ENCODE measurements at regions not wholly inside any gene's neighbourhood (a gene's known extent, or its start where the extent isn't known, plus 50 kb on each side); places are given as distances from the start of the nearest gene placed in this dataset.
A peak's percentile ranks its signal among the peaks of the same experiment; 100 is the strongest.
"Not testable (repeated sequence)": the region's sequence is repeated elsewhere in the genome, so short reads cannot be mapped to it uniquely, and the experiment has no call there.

GRCh38 chr2:131753640-131754561, 226.2 kb downstream of the CCDC74A start:
- no peak for DNase-seq

- no peak for DNase-seq
Observed at GRCh38 chr2:131754929-131755720, 227.4 kb downstream of the CCDC74A start.

- DNase-seq: no peak
Observed at GRCh38 chr2:131756141-131756907, 228.6 kb downstream of the CCDC74A start.

DNA sequence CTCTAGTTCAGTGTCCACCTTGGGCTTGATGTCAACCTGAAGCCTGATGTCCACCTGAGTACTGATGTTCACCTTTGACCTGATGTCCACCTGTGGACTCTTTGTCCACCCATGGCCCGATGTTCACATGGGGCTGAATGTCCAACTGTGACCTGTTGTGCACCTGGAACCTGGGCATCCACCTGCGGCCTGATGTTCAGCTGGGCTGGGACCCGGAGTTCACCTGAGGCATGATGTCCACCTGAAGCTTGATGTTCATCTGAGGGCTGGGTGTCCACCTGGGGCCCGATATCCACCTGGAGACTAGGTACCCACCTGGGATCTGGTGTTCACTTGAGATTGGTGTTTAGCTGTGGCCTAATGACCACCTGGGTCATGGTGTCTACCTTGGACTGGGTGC, 231.3 kb downstream of the CCDC74A start:
- DNase-seq: not testable (repeated sequence)

DNA sequence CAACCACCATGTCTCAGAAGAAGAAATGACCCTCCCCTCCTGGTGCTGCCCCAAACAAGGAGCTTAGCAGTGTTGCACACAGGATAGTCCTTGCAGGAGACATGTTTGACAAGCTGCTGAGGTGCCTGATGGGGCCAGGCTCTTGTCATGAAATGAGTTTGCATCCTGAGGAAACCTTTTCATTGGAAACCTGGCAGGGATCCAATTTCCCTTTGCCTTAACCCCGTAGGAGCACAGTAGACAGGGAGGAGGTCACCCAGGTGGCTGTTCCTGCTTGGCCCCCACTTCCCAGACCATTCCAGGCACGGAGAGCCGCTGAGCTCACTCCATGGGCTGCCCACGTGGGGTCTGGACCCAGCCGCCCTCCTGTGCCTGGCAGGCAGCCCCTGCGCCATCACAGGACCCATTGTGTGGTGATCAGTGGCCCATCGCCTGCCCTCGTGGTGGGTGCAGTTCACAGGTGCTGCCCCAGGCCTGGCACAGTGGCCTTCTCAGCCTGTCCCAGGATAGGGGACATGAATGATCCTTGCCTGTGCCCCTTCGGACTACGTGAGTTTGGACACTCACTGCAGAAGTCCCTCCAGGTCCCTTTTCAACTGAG, 247.4 kb downstream of the CCDC74A start:
- not testable (repeated sequence) for DNase-seq

GRCh38 chr2:131775903-131776506, 248.3 kb downstream of the CCDC74A start:
- DNase-seq: not testable (repeated sequence)

DNA sequence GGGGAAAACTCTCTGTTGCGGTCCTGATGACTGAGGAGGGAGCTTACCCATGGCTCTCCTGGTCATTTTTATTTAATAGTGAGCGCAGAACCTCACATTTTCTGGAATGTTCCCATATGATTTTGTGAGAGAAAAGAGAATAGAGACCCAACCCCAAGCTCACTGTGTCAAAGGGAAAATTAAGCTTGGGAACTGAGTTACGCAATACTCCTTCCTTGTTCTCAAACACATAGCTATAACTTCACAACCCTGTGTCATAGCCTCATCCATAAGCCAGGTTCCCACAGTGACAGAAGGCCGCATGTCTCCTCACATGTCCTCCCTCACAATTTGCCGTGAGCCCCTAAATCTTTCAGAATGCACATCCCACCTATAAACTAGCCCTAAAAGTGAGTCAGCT, 252.8 kb downstream of the CCDC74A start:
- not testable (repeated sequence) for DNase-seq

GRCh38 chr2:131801210-131801744, 273.6 kb downstream of the CCDC74A start:
- no peak for DNase-seq

DNA sequence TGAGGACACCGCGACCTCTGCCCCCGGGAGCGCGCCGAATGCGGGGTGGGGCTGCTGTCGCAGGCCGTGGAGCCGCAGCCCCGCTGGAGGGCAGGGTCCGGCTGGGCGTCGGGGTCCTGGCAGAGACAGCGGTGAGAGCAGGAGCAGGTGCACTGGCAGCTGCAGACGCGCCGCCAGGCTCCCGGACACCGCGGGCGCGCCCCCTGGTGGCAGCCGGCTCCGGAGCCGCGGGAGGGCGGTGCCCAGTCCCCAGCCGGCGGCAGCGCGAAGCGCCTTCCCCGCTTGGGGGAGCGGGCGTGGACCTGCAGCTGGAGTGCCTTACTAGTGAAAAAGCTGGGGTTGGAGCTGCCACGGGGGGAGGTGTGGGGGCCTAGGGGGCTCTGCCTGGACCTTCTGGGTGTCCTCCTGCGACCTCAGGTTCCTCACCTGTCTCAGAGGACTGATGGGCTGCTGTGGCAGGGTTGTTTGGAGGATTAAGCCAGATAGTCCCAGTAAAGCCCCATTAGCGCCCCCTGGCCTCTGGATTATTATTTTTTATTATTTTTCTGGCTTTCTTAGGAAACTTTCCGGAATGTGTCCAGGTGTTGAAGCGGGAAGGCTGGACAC, 274.2 kb downstream of the CCDC74A start:
- peak; percentile 21 for DNase-seq

DNA sequence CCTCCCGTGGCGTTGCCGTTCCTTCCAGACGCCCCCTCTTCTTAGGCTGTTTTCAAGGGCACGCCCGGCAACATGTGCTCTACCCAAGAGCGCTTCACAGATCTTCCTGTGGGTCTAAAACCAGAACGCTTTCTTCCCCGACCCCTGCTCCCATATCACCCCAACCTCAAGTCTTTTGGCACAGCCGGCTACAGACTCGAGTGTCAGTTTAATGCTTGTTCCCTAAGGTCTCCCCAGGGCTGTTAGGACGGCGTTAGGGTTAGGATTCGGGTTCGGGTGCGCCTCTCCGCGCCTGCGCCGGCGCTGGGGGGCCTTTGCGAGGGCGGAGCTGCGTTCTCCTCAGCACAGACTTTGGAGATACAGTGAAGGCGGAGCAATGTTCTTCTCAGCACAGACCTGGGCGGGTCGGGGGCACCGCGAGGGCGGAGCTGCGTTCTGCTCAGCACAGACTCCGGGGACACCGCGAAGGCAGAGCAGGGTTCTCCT, 274.7 kb downstream of the CCDC74A start:
- DNase-seq: peak; percentile 79

DNA sequence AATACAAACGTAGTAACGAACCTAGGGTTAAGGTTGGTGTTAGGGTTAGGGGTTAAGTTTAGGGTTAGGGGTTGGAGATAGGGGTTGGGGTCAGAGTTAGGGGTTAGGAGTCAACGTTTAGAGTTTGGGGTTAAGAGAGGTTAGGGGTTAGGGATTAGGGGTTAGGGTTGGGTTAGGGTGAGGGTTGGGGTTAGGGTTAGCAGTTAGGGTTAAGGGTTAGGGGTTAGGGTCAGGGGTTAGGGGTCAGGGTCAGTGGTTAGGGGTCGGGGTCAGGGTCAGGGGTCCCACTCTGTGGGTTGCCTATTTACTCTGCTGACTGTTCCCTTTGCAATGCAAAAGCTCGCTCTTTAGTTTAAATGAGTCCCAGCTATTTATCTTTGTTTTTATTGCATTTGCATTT, 275.5 kb downstream of the CCDC74A start:
- not testable (repeated sequence) for DNase-seq

DNA sequence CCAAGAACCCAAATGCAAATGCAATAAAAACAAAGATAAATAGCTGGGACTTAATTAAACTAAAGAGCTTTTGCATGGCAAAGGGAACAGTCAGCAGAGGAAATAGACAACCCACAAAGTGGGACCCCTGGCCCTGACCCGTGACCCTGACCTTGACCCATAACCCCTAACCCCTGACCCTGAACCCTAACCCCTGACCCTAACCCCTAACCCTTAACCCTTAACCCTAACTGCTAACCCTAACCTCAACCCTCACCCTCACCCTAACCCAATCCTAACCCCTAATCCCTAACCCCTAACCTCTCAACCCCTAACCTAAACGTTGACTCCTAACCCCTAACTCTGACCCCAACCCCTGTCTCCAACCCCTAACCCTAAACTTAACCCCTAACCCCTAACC, 284.9 kb downstream of the CCDC74A start:
- DNase-seq: not testable (repeated sequence)

DNA sequence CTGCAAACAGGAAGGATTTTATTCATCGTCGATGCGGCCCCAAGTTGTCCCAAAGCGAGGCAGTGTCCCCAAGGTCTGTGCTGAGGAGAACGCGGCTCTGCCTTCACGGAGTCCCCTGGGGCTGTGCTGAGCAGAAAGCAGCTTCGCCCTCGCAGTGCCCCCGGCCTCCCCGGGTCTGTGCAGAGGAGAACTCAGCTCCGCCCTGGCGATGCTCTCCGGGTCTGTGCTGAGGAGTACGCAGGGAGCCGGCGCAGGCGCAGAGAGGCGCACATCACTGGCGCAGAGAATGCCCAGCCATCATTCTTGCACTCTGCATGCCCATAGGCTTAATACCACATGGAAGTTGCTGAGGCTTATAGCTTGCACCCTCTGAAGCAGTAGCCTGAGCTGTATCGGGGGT, 285.7 kb downstream of the CCDC74A start:
- DNase-seq: not testable (repeated sequence)

DNA sequence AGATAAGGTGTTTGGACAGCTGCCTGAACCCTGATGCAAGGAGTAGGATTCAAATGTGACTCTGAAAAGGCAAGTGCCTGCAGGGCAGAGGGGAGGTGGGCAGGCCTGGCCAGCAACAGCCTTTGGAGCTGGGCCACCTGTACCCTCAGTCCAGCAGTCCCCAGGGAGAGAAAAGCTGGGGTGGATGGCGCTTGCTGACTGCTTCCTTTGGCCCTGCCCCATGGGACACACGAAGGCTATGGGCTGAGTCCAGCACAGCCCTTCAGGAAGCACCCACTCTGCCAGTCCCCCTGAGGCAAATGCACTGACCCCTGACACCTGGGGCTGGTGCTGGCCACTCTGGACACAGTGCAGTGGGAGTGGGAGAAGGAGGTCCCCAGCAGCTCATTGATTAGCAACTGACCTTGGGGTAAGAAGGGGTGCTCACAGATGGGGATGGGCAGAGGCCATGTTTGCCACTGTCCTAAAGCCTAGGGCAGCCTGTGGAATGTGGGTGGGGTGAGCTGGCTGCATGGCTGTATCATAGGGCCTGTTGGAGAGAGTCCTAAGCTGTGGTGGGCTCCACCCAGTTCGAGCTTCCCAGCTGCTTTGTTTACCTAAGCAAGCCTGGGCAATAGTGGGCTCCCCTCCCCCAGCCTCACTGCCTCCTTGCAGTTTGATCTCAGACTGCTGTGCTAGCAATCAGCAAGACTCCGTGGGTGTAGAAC, 290.7 kb downstream of the CCDC74A start:
- not testable (repeated sequence) for DNase-seq

DNA sequence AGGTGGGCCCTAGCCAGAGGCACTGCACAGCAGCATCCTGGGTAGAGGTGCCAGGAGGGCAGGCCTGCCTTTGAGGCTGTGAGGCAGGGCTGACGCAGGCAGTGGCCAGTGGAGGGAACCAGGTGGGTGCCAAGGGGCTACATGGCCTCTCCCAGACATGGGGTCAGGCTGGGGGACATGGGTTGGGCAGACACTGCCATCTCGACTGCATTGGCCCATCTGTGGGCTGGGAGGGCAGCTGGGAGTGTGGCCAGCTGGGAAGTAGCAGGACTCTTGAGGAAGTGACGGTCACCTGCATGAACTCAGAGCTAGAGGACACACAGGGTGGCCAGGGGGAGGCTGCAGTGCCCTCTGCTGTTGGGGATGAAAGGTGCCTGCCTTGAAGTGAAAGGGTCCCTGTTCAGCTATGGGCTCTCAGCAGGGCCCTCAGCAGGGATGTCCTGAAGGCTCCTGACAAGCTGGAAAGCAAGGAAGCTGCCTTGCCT, 294.6 kb downstream of the CCDC74A start:
- DNase-seq: not testable (repeated sequence)

- DNase-seq: not testable (repeated sequence)
Observed at GRCh38 chr2:131823058-131823457, 295.4 kb downstream of the CCDC74A start.

DNA sequence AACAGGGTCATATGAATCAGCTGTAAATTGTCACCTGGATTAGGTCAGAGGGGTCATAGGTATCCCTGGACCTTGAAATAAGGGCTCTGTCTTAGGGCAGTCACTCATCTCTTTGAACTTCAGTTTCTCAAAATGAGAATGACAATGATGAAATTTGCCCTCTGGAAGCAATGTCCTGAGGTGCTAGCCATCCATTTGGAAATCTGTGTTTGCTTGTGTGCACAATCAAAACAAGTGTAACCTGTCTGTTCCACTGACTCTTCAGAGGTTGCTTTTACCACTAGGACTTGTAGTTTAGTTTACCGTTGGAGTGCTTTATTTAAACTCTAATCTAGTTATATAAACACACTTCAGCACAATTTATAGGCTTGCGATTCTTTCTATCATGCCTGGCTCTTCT, 297.3 kb downstream of the CCDC74A start:
- not testable (repeated sequence) for DNase-seq

- DNase-seq: no peak
Observed at GRCh38 chr2:131827481-131828163, 299.9 kb downstream of the CCDC74A start.

DNA sequence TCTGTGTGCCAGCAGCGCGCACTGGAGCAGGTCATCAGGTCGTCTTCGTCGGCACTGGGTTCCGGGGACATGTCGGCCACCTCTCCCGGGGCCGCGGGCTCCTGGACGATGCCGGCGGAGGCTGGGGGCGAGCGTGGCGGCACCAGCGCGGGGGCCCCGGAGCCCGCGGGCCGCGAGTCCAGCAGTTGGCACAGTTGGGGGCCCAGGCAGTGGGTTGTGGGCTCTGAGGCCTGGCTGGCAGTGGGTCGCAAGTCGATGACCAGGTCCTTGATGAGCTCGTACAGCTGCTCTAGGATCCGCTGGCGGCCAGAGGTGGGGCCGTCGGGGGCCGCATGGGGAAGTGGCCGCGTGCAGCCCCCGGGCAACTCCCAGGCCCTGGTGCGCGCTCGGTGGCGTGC, 300.5 kb downstream of the CCDC74A start:
- no peak for DNase-seq

Measured in DMS79 treated with DMSO at 0.1 percent for 48 hours (cell line).